ENCODE measurements at regions not wholly inside any gene's neighbourhood (a gene's known extent, or its start where the extent isn't known, plus 50 kb on each side); places are given as distances from the start of the nearest gene placed in this dataset.

DNA sequence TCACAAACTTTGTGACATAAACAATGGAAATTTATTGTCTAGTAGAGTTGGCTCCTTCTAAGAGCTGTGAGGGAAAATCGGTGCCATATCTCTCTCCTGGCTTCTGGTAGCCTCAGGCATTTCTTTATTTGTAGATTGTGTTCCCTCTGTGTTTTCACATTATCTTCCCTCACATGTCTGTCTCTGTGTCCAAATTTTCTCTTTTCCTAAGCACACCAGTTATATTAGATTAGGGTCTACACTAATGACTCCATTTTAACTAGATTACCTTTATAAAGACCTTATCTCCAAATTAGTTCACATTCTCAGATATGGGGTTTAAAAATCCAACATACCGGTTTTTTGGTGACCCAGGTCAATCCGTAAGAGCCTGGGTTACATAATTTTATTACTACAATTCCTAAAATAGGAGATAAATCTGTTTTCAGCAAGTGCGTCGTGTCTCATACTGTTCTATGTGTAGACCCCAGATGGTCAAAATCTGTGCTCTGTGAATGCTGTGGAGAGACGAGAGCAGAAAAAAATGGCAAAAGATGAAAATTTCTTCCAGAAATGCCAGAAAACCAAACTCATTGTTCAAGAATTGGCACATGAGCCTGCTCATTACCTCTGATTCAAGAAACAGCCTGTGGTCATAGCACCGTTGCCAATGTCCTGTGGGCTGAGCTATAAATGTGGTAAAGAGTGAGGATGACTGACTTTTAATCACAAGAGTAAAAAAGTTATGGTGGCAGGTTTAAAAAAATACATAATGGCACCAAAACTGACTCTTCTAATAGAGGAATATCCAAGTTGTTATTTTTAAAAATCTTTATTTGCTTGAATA is 574.7 kb downstream of the PCDH7 start:
- ChIA-PET POLR2A (ENCODE audit: partially characterized antibody) (no interaction called here), CTCF (ENCODE audit: partially characterized antibody) (no interaction called here)
- H2BK12ac ChIP-seq (ENCODE audit: low read depth, low read length): no peak overlapping the region
- H2BK15ac ChIP-seq (ENCODE audit: low read length): no peak overlapping the region
- H2BK20ac ChIP-seq (ENCODE audit: low read length): no peak overlapping the region
- WGBS, 2 experiments (ENCODE audit: extremely low coverage in 1 of 2, insufficient coverage in 1 of 2, insufficient read length in 1 of 2, insufficient replicate concordance in 2 of 2, low coverage in 1 of 2, low lambda C conversion rate in 2 of 2, missing lambda C conversion rate in 1 of 2): 95% methylated on average over 7 of the region's 7 CpGs; no CpG with 5 or more reads in 1 of the 2 experiments
- H3K9me3 ChIP-seq (ENCODE audit: insufficient read depth in 2 of 2, low read depth in 1 of 2, low read length in 1 of 2): no peaks in the 10 kb centered on the region
- no peak overlapping the region for H3K4me2 ChIP-seq (ENCODE audit: insufficient read depth in 1 of 2, low read depth in 2 of 2, low read length in 2 of 2)
- no peak overlapping the region for H3K18ac ChIP-seq (ENCODE audit: extremely low read depth, low read length)
- no peak overlapping the region for H3K4me3 ChIP-seq (ENCODE audit: extremely low read depth in 1 of 4, insufficient read depth in 2 of 4, low read depth in 3 of 4, low read length in 4 of 4)
- H2AK5ac ChIP-seq (ENCODE audit: low read depth, low read length): no peak overlapping the region
- no peaks in the 10 kb centered on the region for H3K79me1 ChIP-seq (ENCODE audit: low read depth, low read length)
- H3K27me3 ChIP-seq (replicated peaks in 1 of 4; ENCODE audit: control insufficient read depth in 3 of 4, extremely low read depth in 1 of 4, insufficient read depth in 3 of 4, low read length in 3 of 4): no peaks in the 10 kb centered on the region
- no peak overlapping the region for H4K5ac ChIP-seq (ENCODE audit: insufficient read length, low read depth, low read length)
- H3K23me2 ChIP-seq (ENCODE audit: low read depth, low read length): no peaks in the 10 kb centered on the region
- H3K23ac ChIP-seq (ENCODE audit: insufficient read length): no peak overlapping the region
- no peak overlapping the region for H3K9ac ChIP-seq (replicated peaks in 1 of 4; ENCODE audit: extremely low read depth in 1 of 4, low read depth in 3 of 4, low read length in 3 of 4)
- no peak overlapping the region for H4K8ac ChIP-seq (ENCODE audit: extremely low read depth, insufficient read depth, low read length)
- no peak for DNase-seq (ENCODE audit: low read depth in 1 of 2, low spot score in 2 of 2)
- no peak overlapping the region for H2BK5ac ChIP-seq (ENCODE audit: low read depth, low read length)
- H3K4me1 ChIP-seq (replicated peaks in 1 of 4; ENCODE audit: control insufficient read depth in 3 of 4, insufficient read depth in 4 of 4, low read length in 3 of 4): peaks cover 0 to 8% (median 2%) of the 10 kb centered on the region in 4 experiments; a peak in 4 of 7 replicates
- no peak overlapping the region for H3K4ac ChIP-seq (replicated peaks; ENCODE audit: insufficient read length, low read depth, low read length)
- 0 out of 2 replicates have a peak overlapping the region, but pooled peaks have one; percentile 65 for H2AFZ ChIP-seq (ENCODE audit: low read length)
- H3K79me2 ChIP-seq (ENCODE audit: control insufficient read depth in 1 of 2, insufficient read depth in 2 of 2, low read length in 2 of 2): no peaks in the 10 kb centered on the region
- no peak overlapping the region for H3K56ac ChIP-seq (replicated peaks; ENCODE audit: insufficient read length, low read depth, low read length)
- no peak overlapping the region for H2BK120ac ChIP-seq (replicated peaks; ENCODE audit: low read depth, low read length)
- H3K14ac ChIP-seq (ENCODE audit: insufficient read length): no peak overlapping the region
- no peak overlapping the region for H4K91ac ChIP-seq (replicated peaks; ENCODE audit: insufficient read length, low read length)
- FAIRE-seq: no peak
- no peaks in the 10 kb centered on the region for H4K20me1 ChIP-seq (replicated peaks in 1 of 2; ENCODE audit: control insufficient read depth in 1 of 2, insufficient read depth in 2 of 2, low read length in 2 of 2)
- TF ChIP-seq EP300 (IDR thresholded peaks at IDR 0.05; ENCODE audit: borderline replicate concordance in 1 of 2, low read depth in 2 of 2, low read length in 2 of 2) (no peak), E2F6 (IDR thresholded peaks at IDR 0.05) (no peak)
- H3K36me3 ChIP-seq (ENCODE audit: control insufficient read depth in 2 of 4, insufficient read depth in 4 of 4, low read length in 3 of 4): no peaks in the 10 kb centered on the region
- no peak overlapping the region for H3K27ac ChIP-seq (ENCODE audit: low read depth, low read length)
